DND-41 (cell line): ENCODE measurements at regions not wholly inside any gene's neighbourhood (a gene's known extent, or its start where the extent isn't known, plus 50 kb on each side); places are given as distances from the start of the nearest gene placed in this dataset.

Source experiments
- CTCF ChIP-seq: IDR thresholded peaks from 2 replicates; pipeline ENCODE4 v1.5.1; 2012; ENCODE audit warnings: borderline replicate concordance, low read length, moderate library complexity, mild to moderate bottlenecking; ENCODE audit not compliant: poor library complexity, severe bottlenecking; ENCODE audit errors: extremely low read depth
- EZH2 ChIP-seq: IDR thresholded peaks from 3 replicates; pipeline ENCODE4 v1.6.1; 2012; ENCODE audit warnings: borderline replicate concordance, low read depth, mild to moderate bottlenecking, moderate library complexity, low read length, inconsistent platforms; ENCODE audit not compliant: severe bottlenecking

DNA sequence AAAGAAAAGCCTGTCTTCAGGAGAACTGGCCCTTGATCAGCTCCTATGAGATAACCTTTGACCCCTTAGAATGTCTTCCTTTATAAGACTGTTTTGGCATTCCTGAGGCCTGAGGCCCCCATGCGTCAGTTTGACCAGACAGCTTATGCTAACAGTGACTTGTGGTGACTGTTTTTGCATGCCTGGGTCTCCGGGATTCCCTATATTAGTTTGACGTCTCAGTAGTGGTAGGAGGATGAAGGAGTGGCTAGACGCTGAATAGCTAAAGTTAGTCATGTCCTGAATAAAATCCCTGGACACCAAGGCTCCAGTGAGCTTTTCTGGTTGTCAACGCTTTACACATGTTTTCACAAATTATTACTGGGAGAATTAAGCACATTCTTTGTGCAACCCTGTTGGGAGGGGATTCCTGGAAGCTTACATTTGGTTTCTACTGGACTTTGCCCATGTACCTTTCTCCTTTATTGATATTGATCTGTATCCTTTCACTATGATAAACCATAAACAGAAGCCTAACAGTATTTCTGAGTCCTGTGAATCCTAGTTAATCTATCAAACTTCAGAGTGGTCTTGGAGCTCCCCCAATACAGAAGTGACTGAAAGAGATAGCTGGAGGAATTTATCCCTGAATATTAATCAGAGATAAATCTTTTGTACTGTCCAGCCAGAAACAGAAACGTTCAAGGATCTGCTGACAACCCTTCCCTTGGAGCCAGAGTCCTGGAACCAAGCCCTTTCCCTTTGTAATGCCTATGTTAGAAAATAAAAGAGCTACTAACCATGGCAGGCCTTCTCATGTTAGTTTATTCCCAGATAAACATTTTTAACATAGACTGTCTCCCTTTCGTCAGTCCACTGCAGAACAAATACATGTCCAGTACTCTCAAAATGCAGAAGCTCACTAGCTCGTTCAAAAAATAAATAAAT is 479.2 kb downstream of the RPS29 start:
- TF ChIP-seq CTCF = no peak
- TF ChIP-seq EZH2 = no peak
